Adrenal gland (tissue), 5 donors: ENCODE measurements at regions not wholly inside any gene's neighbourhood (a gene's known extent, or its start where the extent isn't known, plus 50 kb on each side); places are given as distances from the start of the nearest gene placed in this dataset.

Experiments
- POLR2A ChIP-seq, 2 donors: fragments of 450-650 bp; IDR thresholded peaks; one replicate each; pipeline ENCODE4 v1.6.1; 2017; ENCODE audit warnings: antibody characterized with exemption in 2 of 2, mild to moderate bottlenecking in 2 of 2, moderate library complexity in 1 of 2
- TF ChIP-seq, protein P1 (sequence below), 6 experiments: fragments of 450-650 bp in 4 of 6; fragments of 200-600 bp in 2 of 6; sonication (generic) in 1 of 6; IDR thresholded peaks; 1 replicate in 5 of 6; 2 replicates in 1 of 6; pipeline versions ENCODE4 v1.5.1 to v1.8.0; 2016 to 2021; ENCODE audit warnings: antibody characterized with exemption in 6 of 6, mild to moderate bottlenecking in 2 of 6, moderate library complexity in 1 of 6
- donor health status: DM: no; HTN: no; CAD: no.

DNA sequence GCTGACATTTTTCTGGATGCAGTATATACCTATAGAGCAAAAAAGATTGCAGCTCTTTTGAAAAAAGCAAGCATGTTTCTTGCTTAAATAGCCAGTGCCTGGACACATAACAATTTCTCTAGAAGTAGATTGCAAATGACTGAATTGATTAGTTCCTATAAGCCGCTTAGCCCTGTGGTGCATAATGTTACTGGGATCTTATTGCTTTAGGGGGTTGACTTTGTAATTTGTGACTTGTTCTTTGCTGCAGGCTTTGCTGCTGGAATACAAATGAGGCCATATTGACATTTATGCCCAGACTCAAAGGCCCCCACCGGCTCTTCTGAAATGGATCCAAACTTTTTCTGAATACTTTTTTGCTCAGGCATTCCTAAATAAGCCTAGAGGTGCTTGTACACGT is 182.6 kb downstream of the SH3BP4 start:
- TF ChIP-seq, protein P1, sequence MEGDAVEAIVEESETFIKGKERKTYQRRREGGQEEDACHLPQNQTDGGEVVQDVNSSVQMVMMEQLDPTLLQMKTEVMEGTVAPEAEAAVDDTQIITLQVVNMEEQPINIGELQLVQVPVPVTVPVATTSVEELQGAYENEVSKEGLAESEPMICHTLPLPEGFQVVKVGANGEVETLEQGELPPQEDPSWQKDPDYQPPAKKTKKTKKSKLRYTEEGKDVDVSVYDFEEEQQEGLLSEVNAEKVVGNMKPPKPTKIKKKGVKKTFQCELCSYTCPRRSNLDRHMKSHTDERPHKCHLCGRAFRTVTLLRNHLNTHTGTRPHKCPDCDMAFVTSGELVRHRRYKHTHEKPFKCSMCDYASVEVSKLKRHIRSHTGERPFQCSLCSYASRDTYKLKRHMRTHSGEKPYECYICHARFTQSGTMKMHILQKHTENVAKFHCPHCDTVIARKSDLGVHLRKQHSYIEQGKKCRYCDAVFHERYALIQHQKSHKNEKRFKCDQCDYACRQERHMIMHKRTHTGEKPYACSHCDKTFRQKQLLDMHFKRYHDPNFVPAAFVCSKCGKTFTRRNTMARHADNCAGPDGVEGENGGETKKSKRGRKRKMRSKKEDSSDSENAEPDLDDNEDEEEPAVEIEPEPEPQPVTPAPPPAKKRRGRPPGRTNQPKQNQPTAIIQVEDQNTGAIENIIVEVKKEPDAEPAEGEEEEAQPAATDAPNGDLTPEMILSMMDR (IDR thresholded peaks at IDR 0.05): no peak
- TF ChIP-seq POLR2A (IDR thresholded peaks at IDR 0.05): no peak
